ENCODE measurements at regions not wholly inside any gene's neighbourhood (a gene's known extent, or its start where the extent isn't known, plus 50 kb on each side); places are given as distances from the start of the nearest gene placed in this dataset.
"Not testable (repeated sequence)": the region's sequence is repeated elsewhere in the genome, so short reads cannot be mapped to it uniquely, and the experiment has no call there.

DNA sequence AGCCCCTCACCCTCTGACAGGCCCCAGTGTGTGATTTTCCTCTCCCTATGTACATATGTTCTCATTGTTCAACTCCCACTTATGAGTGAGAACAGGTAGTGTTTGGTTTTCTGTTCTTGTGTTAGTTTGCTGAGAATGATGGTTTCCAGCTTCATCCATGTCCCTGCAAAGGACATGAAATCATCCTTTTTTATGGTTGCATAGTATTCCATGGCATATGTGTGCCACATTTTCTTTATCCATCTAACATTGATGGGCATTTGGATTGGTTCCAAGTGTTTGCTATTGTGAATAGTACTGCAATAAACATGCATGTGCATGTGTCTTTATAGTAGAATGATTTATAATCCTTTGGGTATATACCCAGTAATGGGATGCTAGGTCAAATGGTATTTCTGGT is 223.7 kb upstream of the VLDLR start:
- DNase-seq: not testable (repeated sequence)

- DNase-seq: not testable (repeated sequence)
Measured at GRCh38 chr9:2401746-2402145, 219.8 kb upstream of the VLDLR start.

- no peak for DNase-seq
Measured at GRCh38 chr9:2403701-2404100, 217.9 kb upstream of the VLDLR start.

DNA sequence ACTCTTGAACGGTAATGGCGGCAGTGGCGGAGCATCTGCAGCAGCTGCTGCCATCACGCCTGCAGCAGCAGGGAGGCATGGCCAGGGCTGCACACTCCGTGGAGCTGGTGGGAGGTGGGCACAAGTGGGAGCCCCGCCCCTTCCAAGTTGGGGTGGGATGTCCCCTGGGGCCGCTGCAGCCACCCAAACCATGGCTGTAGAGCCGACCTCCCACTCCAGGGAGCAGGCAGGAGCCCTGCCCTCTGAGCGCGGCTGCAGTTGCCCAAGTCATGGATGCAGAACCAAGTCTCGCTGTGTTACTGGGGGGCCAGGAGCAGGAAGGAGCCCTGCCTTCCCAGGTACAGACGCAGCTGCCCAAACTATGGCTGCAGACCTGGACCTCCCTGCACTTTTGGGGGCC is 215.3 kb upstream of the VLDLR start:
- DNase-seq: no peak

DNA sequence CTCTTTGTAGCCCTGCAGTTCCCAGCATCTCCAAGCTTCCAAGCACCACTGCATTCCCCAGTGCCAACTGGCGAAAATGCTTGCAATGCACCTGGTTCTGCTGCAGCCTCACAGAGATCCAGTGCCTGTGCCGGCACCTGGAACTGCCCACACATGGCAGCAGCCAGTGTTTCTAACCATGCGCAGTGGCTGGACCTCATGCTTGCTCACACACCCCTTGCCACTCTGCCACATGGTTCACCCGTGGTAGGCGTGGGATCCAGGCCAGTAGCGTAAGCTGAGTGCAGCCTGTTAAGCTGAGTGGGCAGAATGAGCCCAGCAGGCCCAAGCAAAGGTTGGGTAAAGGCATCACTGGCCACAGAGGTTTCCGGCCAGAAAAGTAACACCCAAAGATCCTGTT is 214.1 kb upstream of the VLDLR start:
- no peak for DNase-seq

DNA sequence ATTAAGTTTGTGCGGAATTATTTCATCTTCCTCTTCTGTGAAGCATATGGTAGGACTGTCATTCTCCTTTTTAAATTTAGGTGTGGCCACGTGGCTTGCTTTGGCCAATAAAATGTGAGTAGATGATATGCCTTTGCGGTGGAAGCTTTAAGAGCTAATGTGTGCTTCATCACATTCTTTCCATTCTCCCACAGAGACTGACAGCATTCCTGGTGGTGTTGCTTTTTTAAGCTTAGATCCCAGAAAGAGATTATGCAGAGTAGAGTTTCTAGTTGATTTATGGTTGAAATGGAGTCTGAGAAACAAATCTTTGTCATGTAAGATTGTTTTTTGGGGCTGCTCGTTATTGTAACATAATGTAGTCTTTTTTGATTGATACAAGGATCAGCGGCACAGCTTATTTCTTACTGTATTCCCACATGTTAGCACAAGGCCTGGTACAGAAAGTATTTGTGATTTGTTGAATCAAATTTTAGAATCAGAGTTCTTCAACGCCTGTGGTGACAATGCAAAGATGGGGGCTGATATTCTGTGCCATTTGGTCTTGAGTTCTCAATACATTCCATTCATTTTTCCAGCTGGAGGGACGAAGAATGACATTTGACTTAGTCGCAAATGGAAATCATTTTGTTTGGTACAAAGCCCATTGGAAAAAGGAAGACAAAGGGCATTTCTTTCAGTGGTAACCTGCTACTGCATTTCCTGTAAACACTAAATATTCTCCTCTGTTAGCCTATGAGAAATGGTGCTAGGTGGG is 209.9 kb upstream of the VLDLR start:
- no peak for DNase-seq

GRCh38 chr9:2413160-2413805 is 208.3 kb upstream of the VLDLR start:
- no peak for DNase-seq

- DNase-seq: no peak
Measured at GRCh38 chr9:2414465-2414864, 207.1 kb upstream of the VLDLR start.

- DNase-seq: no peak
Measured at GRCh38 chr9:2415326-2415725, 206.3 kb upstream of the VLDLR start.

GRCh38 chr9:2417730-2418129 is 203.9 kb upstream of the VLDLR start:
- DNase-seq: no peak

DNA sequence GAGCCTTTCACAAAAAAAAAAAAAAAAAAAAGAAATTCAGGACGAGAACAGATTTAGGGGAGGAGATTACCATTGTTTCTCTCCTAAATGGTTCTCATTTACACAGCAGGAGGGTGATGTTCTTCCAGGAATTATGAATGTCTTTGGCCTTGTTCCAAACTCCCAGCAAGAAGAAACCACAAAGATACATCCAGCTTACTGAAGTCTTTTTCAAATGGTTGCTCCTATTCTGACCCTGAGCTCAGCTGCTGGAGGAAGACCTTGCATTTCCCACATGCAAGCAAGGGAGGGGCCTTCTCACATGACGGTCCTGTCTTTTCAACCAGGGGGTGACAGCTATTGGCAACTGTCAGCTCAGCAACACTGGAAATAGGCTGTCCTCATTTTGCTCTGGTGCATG is 203.0 kb upstream of the VLDLR start:
- peak; percentile 27 for DNase-seq

GRCh38 chr9:2419347-2419746 is 202.2 kb upstream of the VLDLR start:
- no peak for DNase-seq

GRCh38 chr9:2420543-2420942 is 201.0 kb upstream of the VLDLR start:
- DNase-seq: peak; percentile 54

- no peak for DNase-seq
Measured at GRCh38 chr9:2424619-2425033, 197.0 kb upstream of the VLDLR start.

DNA sequence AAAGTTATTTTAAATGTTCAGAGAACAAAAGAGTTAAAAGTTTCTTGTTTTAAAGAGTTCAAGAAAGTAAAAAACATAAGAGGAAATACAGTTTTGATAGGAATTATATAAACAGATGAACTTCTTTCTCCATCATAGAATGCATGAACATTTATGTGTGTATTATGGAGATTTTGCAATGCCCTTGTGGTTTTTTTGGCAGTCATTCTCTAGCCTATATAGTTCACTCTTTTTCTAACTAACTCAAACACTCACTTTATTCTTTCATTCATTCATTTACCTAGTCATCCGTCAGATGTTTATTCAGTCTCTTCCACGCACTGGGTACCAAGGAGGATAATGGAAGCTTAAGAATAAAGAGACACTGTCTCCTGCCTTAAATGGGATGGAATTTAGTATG is 195.9 kb upstream of the VLDLR start:
- DNase-seq: no peak

- no peak for DNase-seq
Measured at GRCh38 chr9:2427120-2427891, 194.3 kb upstream of the VLDLR start.

- no peak for DNase-seq
Measured at GRCh38 chr9:2439957-2440356, 181.6 kb upstream of the VLDLR start.

GRCh38 chr9:2443933-2444332 is 177.7 kb upstream of the VLDLR start:
- DNase-seq: not testable (repeated sequence)

- no peak for DNase-seq
Measured at GRCh38 chr9:2448193-2448738, 173.3 kb upstream of the VLDLR start.

- DNase-seq: no peak
Measured at GRCh38 chr9:2453106-2453505, 168.5 kb upstream of the VLDLR start.

DNA sequence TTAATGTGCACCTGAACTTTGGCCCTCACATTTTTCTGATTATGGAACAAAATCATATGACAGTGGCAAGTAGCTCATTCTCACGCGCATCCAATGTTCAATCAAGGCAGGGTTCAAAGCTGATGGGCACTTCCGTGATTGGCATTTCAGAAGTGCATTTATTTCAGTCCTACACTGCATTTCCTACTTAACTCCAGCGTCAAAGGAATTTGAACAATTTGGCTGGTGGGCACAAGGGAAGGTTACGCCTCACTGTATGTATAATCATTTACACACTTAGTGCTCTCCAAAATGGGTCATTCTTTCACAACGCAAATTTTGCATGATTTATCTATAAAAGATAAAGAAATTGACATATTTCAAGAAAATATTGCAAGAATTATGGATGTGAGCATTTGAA is 167.9 kb upstream of the VLDLR start:
- DNase-seq: no peak

DNA sequence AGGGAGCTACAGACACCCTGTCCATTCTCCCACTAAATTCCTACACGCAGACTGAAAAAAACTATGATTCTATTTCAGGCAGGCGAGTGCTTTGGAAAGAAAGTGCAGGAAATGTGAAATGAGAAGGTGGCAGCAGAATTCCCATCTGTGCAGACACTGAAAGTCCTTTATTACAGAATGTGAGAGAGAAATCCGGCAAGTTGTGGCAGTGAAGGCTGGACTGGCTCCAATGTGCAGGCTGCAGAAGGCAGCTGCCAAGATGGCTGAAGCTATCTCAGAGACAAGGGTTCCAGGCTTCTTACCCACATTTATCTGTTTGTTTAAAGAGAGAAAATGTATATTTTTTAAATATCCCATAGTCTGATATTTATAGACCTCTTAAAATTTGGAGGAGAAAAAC is 161.8 kb upstream of the VLDLR start:
- no peak for DNase-seq

- DNase-seq: no peak
Measured at GRCh38 chr9:2461892-2462291, 159.7 kb upstream of the VLDLR start.

- DNase-seq: no peak
Measured at GRCh38 chr9:2464624-2465023, 157.0 kb upstream of the VLDLR start.
